ENCODE measurements at regions not wholly inside any gene's neighbourhood (a gene's known extent, or its start where the extent isn't known, plus 50 kb on each side); places are given as distances from the start of the nearest gene placed in this dataset.

GRCh38 chr5:38739705-38740045 lies 106.1 kb upstream of the OSMR start:
- no peak for DNase-seq (ENCODE audit: extremely low spot score)
- TF ChIP-seq, protein P1, sequence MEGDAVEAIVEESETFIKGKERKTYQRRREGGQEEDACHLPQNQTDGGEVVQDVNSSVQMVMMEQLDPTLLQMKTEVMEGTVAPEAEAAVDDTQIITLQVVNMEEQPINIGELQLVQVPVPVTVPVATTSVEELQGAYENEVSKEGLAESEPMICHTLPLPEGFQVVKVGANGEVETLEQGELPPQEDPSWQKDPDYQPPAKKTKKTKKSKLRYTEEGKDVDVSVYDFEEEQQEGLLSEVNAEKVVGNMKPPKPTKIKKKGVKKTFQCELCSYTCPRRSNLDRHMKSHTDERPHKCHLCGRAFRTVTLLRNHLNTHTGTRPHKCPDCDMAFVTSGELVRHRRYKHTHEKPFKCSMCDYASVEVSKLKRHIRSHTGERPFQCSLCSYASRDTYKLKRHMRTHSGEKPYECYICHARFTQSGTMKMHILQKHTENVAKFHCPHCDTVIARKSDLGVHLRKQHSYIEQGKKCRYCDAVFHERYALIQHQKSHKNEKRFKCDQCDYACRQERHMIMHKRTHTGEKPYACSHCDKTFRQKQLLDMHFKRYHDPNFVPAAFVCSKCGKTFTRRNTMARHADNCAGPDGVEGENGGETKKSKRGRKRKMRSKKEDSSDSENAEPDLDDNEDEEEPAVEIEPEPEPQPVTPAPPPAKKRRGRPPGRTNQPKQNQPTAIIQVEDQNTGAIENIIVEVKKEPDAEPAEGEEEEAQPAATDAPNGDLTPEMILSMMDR (IDR thresholded peaks at IDR 0.05; ENCODE audit: control extremely low read depth, extremely low read depth, low read depth, missing control alignments): no peak
- ChIA-PET POLR2A (no interaction called here), CTCF (no interaction called here)

- DNase-seq (ENCODE audit: extremely low spot score): no peak
- TF ChIP-seq, protein P1 (IDR thresholded peaks at IDR 0.05; ENCODE audit: control extremely low read depth, extremely low read depth, low read depth, missing control alignments): no peak
- CTCF ChIA-PET: no interaction called here
- POLR2A ChIA-PET: no interaction called here
Observed at GRCh38 chr5:38742821-38743220, 103.0 kb upstream of the OSMR start.

DNA sequence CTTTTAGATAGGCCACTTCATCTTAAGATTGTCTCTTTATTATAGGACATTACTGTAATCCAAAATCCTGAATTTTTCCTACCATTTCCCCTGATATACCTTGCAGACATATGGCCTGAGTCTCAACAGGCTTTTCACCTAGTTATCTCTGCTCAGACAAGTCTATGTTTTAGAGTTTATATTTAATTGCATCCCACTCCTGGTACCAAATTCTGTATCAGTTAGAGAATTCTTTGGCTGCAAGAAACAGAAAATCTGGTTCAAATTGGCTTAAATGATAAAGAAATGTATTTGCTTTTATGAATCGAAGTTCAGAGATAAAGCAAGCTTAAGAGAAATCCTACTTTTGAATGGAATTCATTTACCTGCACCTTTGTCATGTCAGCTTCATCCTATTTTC lies 102.2 kb upstream of the OSMR start:
- CTCF ChIA-PET: no interaction called here
- DNase-seq (ENCODE audit: extremely low spot score): no peak
- POLR2A ChIA-PET: no interaction called here
- TF ChIP-seq, protein P1 (IDR thresholded peaks at IDR 0.05; ENCODE audit: control extremely low read depth, extremely low read depth, low read depth, missing control alignments): no peak

GRCh38 chr5:38745836-38746732 lies 99.7 kb upstream of the OSMR start:
- DNase-seq (ENCODE audit: extremely low spot score): no peak
- TF ChIP-seq, protein P1 (IDR thresholded peaks at IDR 0.05; ENCODE audit: control extremely low read depth, extremely low read depth, low read depth, missing control alignments): no peak
- CTCF ChIA-PET: interaction anchor here (1.3 kb wide), 1 partner anchor 12 kb away, joined by 4 read pairs; no protein-coding TSS in a partner anchor
- POLR2A ChIA-PET: no interaction called here

DNA sequence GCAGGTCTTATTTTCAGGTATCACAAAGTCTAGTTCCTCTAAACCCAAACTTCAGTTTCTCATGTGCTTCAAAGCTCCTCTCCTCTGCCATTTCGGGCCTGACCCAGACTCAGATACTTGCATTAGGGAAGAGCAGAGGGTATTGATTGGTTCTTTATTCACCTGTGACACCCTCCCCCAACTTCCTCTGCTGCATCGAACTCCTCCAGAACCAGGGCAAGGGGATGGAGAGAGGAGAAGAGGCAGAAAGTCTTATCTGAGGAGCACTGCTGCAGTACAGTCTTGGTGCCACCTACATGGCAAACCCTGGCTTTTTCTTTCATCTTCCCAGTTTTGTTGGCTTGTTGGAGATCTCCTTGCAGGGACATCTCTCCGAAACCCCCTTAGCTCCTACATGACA lies 96.0 kb upstream of the OSMR start:
- TF ChIP-seq, protein P1 (IDR thresholded peaks at IDR 0.05; ENCODE audit: control extremely low read depth, extremely low read depth, low read depth, missing control alignments): no peak
- no peak for DNase-seq (ENCODE audit: extremely low spot score)
- ChIA-PET POLR2A (no interaction called here), CTCF (no interaction called here)

DNA sequence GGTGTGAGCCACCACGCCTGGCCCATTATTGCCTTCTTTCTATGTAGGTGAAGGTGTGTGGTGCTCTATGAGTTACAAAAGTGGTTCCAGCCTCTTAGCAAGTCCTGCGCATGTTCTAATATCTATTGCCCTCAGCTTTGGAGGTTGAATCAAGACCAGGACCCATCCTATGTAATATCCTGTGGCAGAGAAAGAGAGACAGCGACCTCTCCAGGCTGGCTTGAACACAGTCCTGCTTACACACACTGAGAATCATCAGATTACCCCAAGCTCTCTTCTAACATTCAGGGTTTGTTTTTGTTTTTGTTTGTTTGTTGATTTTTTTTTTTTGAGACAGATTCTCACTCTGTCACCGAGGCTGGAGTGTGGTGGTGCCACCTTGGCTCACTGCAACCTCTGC lies 94.7 kb upstream of the OSMR start:
- TF ChIP-seq, protein P1 (IDR thresholded peaks at IDR 0.05; ENCODE audit: control extremely low read depth, extremely low read depth, low read depth, missing control alignments): no peak
- no peak for DNase-seq (ENCODE audit: extremely low spot score)
- CTCF ChIA-PET: no interaction called here
- POLR2A ChIA-PET: no interaction called here

All from GM10248 (cell line).